AG04450 (cell line): ENCODE measurements at regions not wholly inside any gene's neighbourhood (a gene's known extent, or its start where the extent isn't known, plus 50 kb on each side); places are given as distances from the start of the nearest gene placed in this dataset.
"Not testable (repeated sequence)": the region's sequence is repeated elsewhere in the genome, so short reads cannot be mapped to it uniquely, and the experiment has no call there.

Source experiments
- CTCF ChIA-PET: fragments of 300-600, 350-600 bp; formaldehyde crosslinking; extraction: SDS; loops from one replicate; lab custom pipeline; 2022; ENCODE audit warnings: antibody characterized with exemption, inconsistent platforms; lab: Charles Lee
- POLR2A ChIA-PET: fragments of 350-600 bp; formaldehyde crosslinking; extraction: SDS; loops from one replicate; lab custom pipeline; 2021; ENCODE audit warnings: antibody characterized with exemption, inconsistent platforms; lab: Yijun Ruan, JAX
- DNase-seq: peaks from one replicate; pipeline ENCODE4 v3.0.0-alpha.2; 2011; ENCODE audit warnings: low read depth, low spot score
- H3K27ac ChIP-seq: one replicate; pipeline ENCODE4 v1.5.1; 2012; ENCODE audit warnings: low read depth, low read length, control low read depth
- H3K27me3 ChIP-seq: one replicate; pipeline ENCODE4 v1.6.0; 2012; ENCODE audit warnings: low read length; ENCODE audit not compliant: control insufficient read depth, insufficient read depth
- H3K4me3 ChIP-seq: 2 replicates; pipeline ENCODE4 v1.5.1; 2011; ENCODE audit warnings: mild to moderate bottlenecking, low read depth, low read length, control low read depth
- H3K9me3 ChIP-seq: 2 replicates; pipeline ENCODE4 v1.5.1; 2012; ENCODE audit warnings: low read length; ENCODE audit not compliant: control insufficient read depth, insufficient read depth
- TF ChIP-seq, protein P1 (sequence below): IDR thresholded peaks from 2 replicates; pipeline ENCODE4 v1.5.1; 2011; ENCODE audit warnings: low read depth, low read length, control low read depth, inconsistent platforms

GRCh38 chr5:91486638-91487037 lies 103.5 kb upstream of the ARRDC3 start:
- TF ChIP-seq, protein P1, sequence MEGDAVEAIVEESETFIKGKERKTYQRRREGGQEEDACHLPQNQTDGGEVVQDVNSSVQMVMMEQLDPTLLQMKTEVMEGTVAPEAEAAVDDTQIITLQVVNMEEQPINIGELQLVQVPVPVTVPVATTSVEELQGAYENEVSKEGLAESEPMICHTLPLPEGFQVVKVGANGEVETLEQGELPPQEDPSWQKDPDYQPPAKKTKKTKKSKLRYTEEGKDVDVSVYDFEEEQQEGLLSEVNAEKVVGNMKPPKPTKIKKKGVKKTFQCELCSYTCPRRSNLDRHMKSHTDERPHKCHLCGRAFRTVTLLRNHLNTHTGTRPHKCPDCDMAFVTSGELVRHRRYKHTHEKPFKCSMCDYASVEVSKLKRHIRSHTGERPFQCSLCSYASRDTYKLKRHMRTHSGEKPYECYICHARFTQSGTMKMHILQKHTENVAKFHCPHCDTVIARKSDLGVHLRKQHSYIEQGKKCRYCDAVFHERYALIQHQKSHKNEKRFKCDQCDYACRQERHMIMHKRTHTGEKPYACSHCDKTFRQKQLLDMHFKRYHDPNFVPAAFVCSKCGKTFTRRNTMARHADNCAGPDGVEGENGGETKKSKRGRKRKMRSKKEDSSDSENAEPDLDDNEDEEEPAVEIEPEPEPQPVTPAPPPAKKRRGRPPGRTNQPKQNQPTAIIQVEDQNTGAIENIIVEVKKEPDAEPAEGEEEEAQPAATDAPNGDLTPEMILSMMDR, result no peak
- DNase-seq, result no peak
- Histone ChIP-seq H3K4me3 (no peak overlapping the region), H3K27me3 (no peaks in the 10 kb centered on the region), H3K27ac (no peak overlapping the region), H3K9me3 (no peaks in the 10 kb centered on the region)
- ChIA-PET POLR2A (no interaction called here), CTCF (no interaction called here)

GRCh38 chr5:91484662-91485061 lies 101.5 kb upstream of the ARRDC3 start:
- DNase-seq, result no peak
- CTCF ChIA-PET, result no interaction called here
- no peak overlapping the region for H3K27ac ChIP-seq
- no peaks in the 10 kb centered on the region for H3K27me3 ChIP-seq
- POLR2A ChIA-PET, result no interaction called here
- TF ChIP-seq, protein P1, result no peak
- H3K9me3 ChIP-seq, result no peaks in the 10 kb centered on the region
- no peak overlapping the region for H3K4me3 ChIP-seq

DNA sequence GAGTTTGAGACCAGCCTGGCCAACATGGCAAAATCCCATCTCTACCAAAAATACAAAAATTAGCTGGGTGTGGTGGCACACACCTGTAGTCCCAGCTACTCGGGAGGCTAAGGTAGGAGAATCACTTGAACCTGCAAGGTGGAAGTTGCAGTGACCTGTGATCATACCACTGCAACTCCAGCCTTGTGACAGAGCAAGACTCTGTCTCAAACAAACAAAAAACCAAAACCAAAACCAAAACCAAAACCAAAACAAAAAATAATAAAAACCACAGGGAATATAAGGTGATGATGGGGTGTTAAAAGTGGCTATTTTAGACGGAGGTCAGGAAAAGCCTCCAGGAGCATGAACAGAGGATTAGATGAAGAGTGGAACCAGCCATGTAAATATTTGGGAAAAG lies 96.3 kb upstream of the ARRDC3 start:
- H3K4me3 ChIP-seq, DNase-seq, POLR2A ChIA-PET, H3K27me3 ChIP-seq, CTCF ChIA-PET, H3K27ac ChIP-seq, H3K9me3 ChIP-seq: not testable (repeated sequence)

- no peak overlapping the region for H3K27ac ChIP-seq
- CTCF ChIA-PET, result no interaction called here
- TF ChIP-seq, protein P1, result no peak
- POLR2A ChIA-PET, result no interaction called here
- H3K27me3 ChIP-seq, result no peaks in the 10 kb centered on the region
- no peak for DNase-seq
- no peaks in the 10 kb centered on the region for H3K9me3 ChIP-seq
- H3K4me3 ChIP-seq, result no peak overlapping the region
Measured at GRCh38 chr5:91478096-91478495, 95.0 kb upstream of the ARRDC3 start.

- ChIA-PET CTCF (no interaction called here), POLR2A (no interaction called here)
- Histone ChIP-seq H3K4me3 (no peak overlapping the region), H3K27ac (no peak overlapping the region), H3K27me3 (no peaks in the 10 kb centered on the region), H3K9me3 (no peaks in the 10 kb centered on the region)
- no peak for DNase-seq
- TF ChIP-seq, protein P1, result no peak
Measured at GRCh38 chr5:91477408-91477807, 94.3 kb upstream of the ARRDC3 start.

DNA sequence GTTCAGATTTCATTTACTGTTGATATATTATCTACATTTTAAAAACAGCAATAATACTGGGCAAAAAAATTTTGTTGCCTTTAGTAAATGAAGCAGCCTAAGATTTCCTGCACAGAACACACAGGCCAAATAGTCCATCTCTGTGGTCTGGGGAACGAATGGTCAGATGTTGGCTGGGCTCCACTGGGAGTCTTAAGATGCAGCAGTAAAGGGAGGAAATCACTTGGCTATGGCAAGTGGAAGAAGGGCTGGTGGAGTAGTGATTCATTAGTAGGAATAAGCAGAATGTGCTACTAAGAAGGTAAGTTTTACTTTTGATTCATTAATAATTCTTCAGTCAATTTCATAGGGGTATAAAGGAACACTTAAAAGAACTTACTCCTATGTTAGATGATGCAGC lies 91.1 kb upstream of the ARRDC3 start:
- Histone ChIP-seq H3K9me3 (no peaks in the 10 kb centered on the region), H3K27me3 (no peaks in the 10 kb centered on the region), H3K4me3 (no peak overlapping the region), H3K27ac (no peak overlapping the region)
- POLR2A ChIA-PET, result no interaction called here
- CTCF ChIA-PET, result no interaction called here
- TF ChIP-seq, protein P1, result no peak
- DNase-seq, result no peak
